ENCODE measurements at regions not wholly inside any gene's neighbourhood (a gene's known extent, or its start where the extent isn't known, plus 50 kb on each side); places are given as distances from the start of the nearest gene placed in this dataset.

DNA sequence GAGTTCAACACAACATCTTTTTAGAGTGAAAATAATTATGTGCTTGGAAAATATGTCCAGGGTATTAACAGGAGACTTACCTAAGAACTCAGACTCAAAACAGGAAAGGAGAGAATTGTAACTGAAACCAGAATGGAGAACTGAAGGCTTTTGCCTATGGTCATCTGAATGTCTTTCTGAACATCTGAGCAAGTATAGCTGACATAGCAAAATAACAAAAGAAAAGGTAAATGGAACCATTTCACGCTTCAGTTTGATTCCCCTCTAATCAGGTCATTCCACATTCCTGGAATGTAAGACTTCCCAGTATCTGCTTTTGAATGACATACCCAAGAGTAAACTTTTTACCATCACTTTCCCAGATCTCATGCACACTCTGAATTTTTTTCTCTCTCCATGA is 500.4 kb upstream of the HS3ST1 start:
- TF ChIP-seq CTCF (conservative IDR thresholded peaks at IDR 0.05 in 1 of 2, IDR thresholded peaks at IDR 0.05 in 1 of 2; ENCODE audit: extremely low read depth in 1 of 2, insufficient read depth in 1 of 2, low read depth in 1 of 2, low read length in 2 of 2) (no peak), EZH2 (IDR thresholded peaks at IDR 0.05; ENCODE audit: borderline replicate concordance, low read length) (no peak)
